Kidney epithelial cell (primary cell): ENCODE measurements at regions not wholly inside any gene's neighbourhood (a gene's known extent, or its start where the extent isn't known, plus 50 kb on each side); places are given as distances from the start of the nearest gene placed in this dataset.

Source experiments
- DNase-seq: peaks from one replicate; pipeline ENCODE4 v3.0.0-alpha.2; 2010; ENCODE audit warnings: low read depth
- H3K27me3 ChIP-seq: 2 replicates; pipeline ENCODE4 v1.6.0; 2011; ENCODE audit warnings: low read length; ENCODE audit not compliant: control insufficient read depth, insufficient read depth
- H3K36me3 ChIP-seq: 2 replicates; pipeline ENCODE4 v1.5.1; 2011; ENCODE audit warnings: low read length; ENCODE audit not compliant: control insufficient read depth, insufficient read depth
- H3K4me3 ChIP-seq: 2 replicates; pipeline ENCODE4 v1.5.1; 2011; ENCODE audit warnings: low read depth, mild to moderate bottlenecking, control low read depth, low read length
- CTCF ChIP-seq: IDR thresholded peaks from 2 replicates; pipeline ENCODE4 v1.5.1; 2011; ENCODE audit warnings: mild to moderate bottlenecking, moderate library complexity, low read length, control low read depth, inconsistent platforms; ENCODE audit not compliant: insufficient read depth, poor library complexity, severe bottlenecking

- TF ChIP-seq CTCF = no peak
- H3K27me3 ChIP-seq = peaks cover 2% of the 10 kb centered on the region
- DNase-seq = no peak
- no peak overlapping the region for H3K4me3 ChIP-seq
- no peaks in the 10 kb centered on the region for H3K36me3 ChIP-seq
Measured at GRCh38 chr15:26013981-26014380, 150.9 kb upstream of the ATP10A start.

GRCh38 chr15:26011916-26012315, 148.8 kb upstream of the ATP10A start:
- Histone ChIP-seq H3K4me3 (no peak overlapping the region), H3K27me3 (peaks cover 2% of the 10 kb centered on the region), H3K36me3 (no peaks in the 10 kb centered on the region)
- DNase-seq = no peak
- no peak for TF ChIP-seq CTCF

DNA sequence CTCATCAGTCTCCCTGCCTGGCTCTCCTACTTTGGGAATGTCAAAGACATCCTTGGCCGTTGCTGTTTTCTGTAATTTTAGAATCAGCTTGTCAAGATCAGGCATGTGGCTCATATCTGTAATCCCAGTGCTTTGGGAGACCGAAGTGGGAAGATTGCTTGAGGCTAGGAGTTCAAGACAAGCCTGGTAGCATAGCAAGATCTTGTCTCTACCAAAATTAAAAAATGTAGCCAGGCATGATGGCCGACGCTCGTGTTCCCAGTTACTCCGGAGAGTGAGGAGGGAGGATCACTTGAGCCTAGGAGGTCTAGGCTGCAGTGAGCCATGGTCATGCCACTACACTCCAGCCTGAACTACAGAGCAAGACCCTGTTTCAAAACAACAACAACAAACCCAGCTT, 144.0 kb upstream of the ATP10A start:
- Histone ChIP-seq H3K36me3 (no peaks in the 10 kb centered on the region), H3K27me3 (no peaks in the 10 kb centered on the region), H3K4me3 (no peak overlapping the region)
- TF ChIP-seq CTCF = no peak
- no peak for DNase-seq

DNA sequence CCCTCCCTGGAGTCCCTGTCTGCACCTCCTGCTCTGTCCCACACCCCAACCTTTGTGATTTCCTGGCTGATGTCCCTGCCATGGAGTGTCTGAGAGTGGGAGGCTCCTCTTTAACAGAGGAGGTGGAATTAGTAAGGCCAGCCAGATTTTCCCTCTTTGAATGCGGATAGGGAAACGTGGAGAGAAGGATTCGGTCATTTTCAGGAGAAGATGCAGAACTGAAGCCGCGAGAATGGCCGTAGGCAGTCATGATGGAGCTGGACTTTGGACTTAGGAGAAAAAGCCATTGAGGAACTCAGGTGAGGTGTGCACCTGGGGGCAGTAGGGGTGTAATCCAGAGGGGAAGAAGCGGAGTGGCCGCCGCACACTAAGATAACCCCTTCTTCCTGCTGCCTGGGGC, 138.1 kb upstream of the ATP10A start:
- H3K4me3 ChIP-seq = no peak overlapping the region
- H3K27me3 ChIP-seq = no peaks in the 10 kb centered on the region
- H3K36me3 ChIP-seq = no peaks in the 10 kb centered on the region
- TF ChIP-seq CTCF = no peak
- DNase-seq = no peak

DNA sequence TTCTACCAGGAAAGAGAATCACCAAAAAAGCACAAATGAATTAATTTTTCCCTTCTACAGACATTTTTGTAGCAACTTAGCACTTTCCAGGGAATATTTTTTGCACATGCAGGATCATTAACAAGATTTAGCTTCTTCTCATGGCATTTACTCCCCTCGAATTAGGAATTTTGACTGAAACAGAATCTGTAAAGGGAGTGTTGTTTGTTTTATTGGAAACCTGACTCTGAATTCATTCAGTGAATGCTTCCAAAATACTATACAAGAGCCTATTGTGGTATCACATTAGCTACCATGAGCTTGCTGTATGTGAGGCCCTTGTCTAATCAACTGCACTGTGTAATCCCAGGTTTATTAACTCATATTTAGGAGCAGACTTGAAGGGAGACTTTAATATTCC, 130.4 kb upstream of the ATP10A start:
- no peaks in the 10 kb centered on the region for H3K36me3 ChIP-seq
- no peak for DNase-seq
- TF ChIP-seq CTCF = no peak
- no peak overlapping the region for H3K4me3 ChIP-seq
- no peaks in the 10 kb centered on the region for H3K27me3 ChIP-seq

GRCh38 chr15:25990220-25990619, 127.1 kb upstream of the ATP10A start:
- no peak for DNase-seq
- Histone ChIP-seq H3K4me3 (no peak overlapping the region), H3K36me3 (no peaks in the 10 kb centered on the region), H3K27me3 (no peaks in the 10 kb centered on the region)
- TF ChIP-seq CTCF = no peak
